IMR-90 (cell line): ENCODE measurements at regions not wholly inside any gene's neighbourhood (a gene's known extent, or its start where the extent isn't known, plus 50 kb on each side); places are given as distances from the start of the nearest gene placed in this dataset.

Experiments used
- CEBPB ChIP-seq: IDR thresholded peaks from 2 replicates; pipeline ENCODE4 v1.6.1; 2012; ENCODE audit warnings: low read depth, low read length, improper control_type of control experiment
- CTCF ChIP-seq: conservative IDR thresholded peaks from 2 replicates; pipeline ENCODE4 v1.5.1; 2012; ENCODE audit warnings: mild to moderate bottlenecking, low read depth, low read length, improper control_type of control experiment
- POLR2A ChIP-seq: IDR thresholded peaks from 2 replicates; pipeline ENCODE4 v1.6.1; 2012; ENCODE audit warnings: mild to moderate bottlenecking, low read depth, low read length

GRCh38 chr1:214124281-214124805, 136.6 kb downstream of the PROX1 start:
- no peak for TF ChIP-seq CTCF
- no peak for TF ChIP-seq POLR2A
- TF ChIP-seq CEBPB = no peak
